ENCODE measurements at regions not wholly inside any gene's neighbourhood (a gene's known extent, or its start where the extent isn't known, plus 50 kb on each side); places are given as distances from the start of the nearest gene placed in this dataset.

GRCh38 chr7:67698354-67698753 lies 701.7 kb downstream of the TYW1 start:
- H3K4me3 Mint-ChIP-seq = no peak overlapping the region
- DNase-seq (ENCODE audit: extremely low spot score, unreplicated experiment) = no peak
- no peak overlapping the region for H3K27ac Mint-ChIP-seq
- H3K4me1 Mint-ChIP-seq (ENCODE audit: unreplicated experiment) = peaks cover 16% of the 10 kb centered on the region
- no peaks in the 10 kb centered on the region for H3K36me3 Mint-ChIP-seq
- peaks cover 4% of the 10 kb centered on the region for H3K9me3 Mint-ChIP-seq
- H3K27me3 Mint-ChIP-seq = peaks cover 3% of the 10 kb centered on the region
- no peak for TF ChIP-seq CTCF (conservative IDR thresholded peaks at IDR 0.05)

GRCh38 chr7:67705850-67706249 lies 709.2 kb downstream of the TYW1 start:
- no peak for TF ChIP-seq CTCF (conservative IDR thresholded peaks at IDR 0.05)
- Mint-ChIP-seq H3K4me1 (ENCODE audit: unreplicated experiment) (no peaks in the 10 kb centered on the region), H3K9me3 (peaks cover 4% of the 10 kb centered on the region), H3K27ac (no peak overlapping the region), H3K4me3 (no peak overlapping the region), H3K27me3 (no peaks in the 10 kb centered on the region), H3K36me3 (no peaks in the 10 kb centered on the region)
- no peak for DNase-seq (ENCODE audit: extremely low spot score, unreplicated experiment)

DNA sequence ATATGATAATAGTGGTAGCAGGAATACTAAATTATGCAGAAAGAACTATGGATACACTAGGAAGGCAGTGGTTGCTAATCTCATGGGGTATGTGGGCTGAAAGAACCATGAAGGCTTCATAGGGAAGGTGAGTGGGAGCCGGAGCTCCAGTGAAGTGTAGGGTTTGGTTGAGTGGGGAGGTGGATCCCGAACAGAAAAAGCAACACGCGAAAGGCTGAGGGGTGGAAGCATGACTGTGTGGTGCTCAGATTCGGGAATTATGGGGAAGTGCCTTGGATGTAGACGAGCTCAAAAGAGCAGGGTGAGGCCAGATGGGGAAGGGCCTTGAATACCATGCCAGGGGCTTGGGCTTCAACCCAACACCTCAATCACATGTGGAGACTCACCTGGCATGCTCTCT lies 715.1 kb downstream of the TYW1 start:
- Mint-ChIP-seq H3K27me3 (peaks cover 4% of the 10 kb centered on the region), H3K27ac (no peak overlapping the region), H3K9me3 (peaks cover 4% of the 10 kb centered on the region), H3K4me1 (ENCODE audit: unreplicated experiment) (peaks cover 3% of the 10 kb centered on the region), H3K4me3 (no peak overlapping the region), H3K36me3 (no peaks in the 10 kb centered on the region)
- TF ChIP-seq CTCF (conservative IDR thresholded peaks at IDR 0.05) = no peak
- no peak for DNase-seq (ENCODE audit: extremely low spot score, unreplicated experiment)

GRCh38 chr7:67713451-67714056 lies 716.9 kb downstream of the TYW1 start:
- no peak for TF ChIP-seq CTCF (conservative IDR thresholded peaks at IDR 0.05)

DNA sequence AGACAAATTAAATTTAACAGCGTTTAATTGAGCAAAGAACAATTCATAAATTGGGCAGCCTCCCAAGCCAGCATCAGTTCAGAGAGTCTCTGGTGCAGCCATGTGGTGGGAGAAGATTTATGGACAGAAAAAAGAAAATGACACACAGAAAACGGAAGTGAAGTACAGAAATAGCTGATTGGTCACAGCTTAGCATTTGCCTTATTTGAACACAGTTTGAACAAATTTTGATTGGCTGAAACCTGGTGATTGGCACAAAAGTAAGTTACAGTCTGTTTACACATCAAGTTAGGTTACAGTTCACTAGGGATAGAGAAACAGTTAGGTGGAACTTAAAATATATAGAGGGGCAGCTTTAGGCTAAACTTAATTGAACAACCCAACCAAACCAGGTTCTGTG lies 720.1 kb downstream of the TYW1 start:
- Mint-ChIP-seq H3K4me3 (no peak overlapping the region), H3K27me3 (peaks cover 5% of the 10 kb centered on the region), H3K4me1 (ENCODE audit: unreplicated experiment) (peaks cover 3% of the 10 kb centered on the region), H3K36me3 (no peaks in the 10 kb centered on the region), H3K9me3 (peaks cover 8% of the 10 kb centered on the region), H3K27ac (no peak overlapping the region)
- TF ChIP-seq CTCF (conservative IDR thresholded peaks at IDR 0.05) = no peak
- no peak for DNase-seq (ENCODE audit: extremely low spot score, unreplicated experiment)

More at GRCh38 chr7:67713451-67714056, 716.9 kb downstream of the TYW1 start:
- peaks cover 8% of the 10 kb centered on the region for H3K27me3 Mint-ChIP-seq
- no peak overlapping the region for H3K4me3 Mint-ChIP-seq
- no peaks in the 10 kb centered on the region for H3K36me3 Mint-ChIP-seq
- peaks cover 4% of the 10 kb centered on the region for H3K9me3 Mint-ChIP-seq
- H3K4me1 Mint-ChIP-seq (ENCODE audit: unreplicated experiment) = peaks cover 3% of the 10 kb centered on the region
- no peak overlapping the region for H3K27ac Mint-ChIP-seq
- no peak for DNase-seq (ENCODE audit: extremely low spot score, unreplicated experiment)

GRCh38 chr7:67723591-67723990 lies 727.0 kb downstream of the TYW1 start:
- H3K27ac Mint-ChIP-seq = no peak overlapping the region
- peak; percentile 30 for TF ChIP-seq CTCF (conservative IDR thresholded peaks at IDR 0.05)
- peaks cover 14% of the 10 kb centered on the region for H3K9me3 Mint-ChIP-seq
- H3K36me3 Mint-ChIP-seq = no peaks in the 10 kb centered on the region
- H3K4me3 Mint-ChIP-seq = no peak overlapping the region
- no peaks in the 10 kb centered on the region for H3K4me1 Mint-ChIP-seq (ENCODE audit: unreplicated experiment)
- peaks cover 18% of the 10 kb centered on the region for H3K27me3 Mint-ChIP-seq
- no peak for DNase-seq (ENCODE audit: extremely low spot score, unreplicated experiment)

Data from type B pancreatic cell (in vitro differentiated cells).